GM23338 (cell line): ENCODE measurements at regions not wholly inside any gene's neighbourhood (a gene's known extent, or its start where the extent isn't known, plus 50 kb on each side); places are given as distances from the start of the nearest gene placed in this dataset.

Experiments
- ATAC-seq: fragments of 200-7000 bp; cut with Tn5 transposase; 3 replicates; pipeline ENCODE4 v1.9.1; 2020
- DNase-seq: peaks from one replicate; pipeline ENCODE4 v3.0.0-alpha.2; 2015; ENCODE audit warnings: low spot score
- H2AFZ ChIP-seq: fragments of 200-600 bp; sonication (generic); 2 replicates; pipeline ENCODE4 v1.8.0; 2016; ENCODE audit warnings: antibody characterized with exemption, mild to moderate bottlenecking, moderate library complexity
- H3F3A ChIP-seq: fragments of 200-600 bp; sonication (generic); replicated peaks from 2 replicates; pipeline ENCODE4 v1.8.0; 2017; ENCODE audit warnings: antibody characterized with exemption, mixed run types, low read depth
- H3K27ac ChIP-seq: fragments of 200-600 bp; sonication (generic); 2 replicates; pipeline ENCODE4 v1.6.1; 2016; ENCODE audit warnings: low read depth
- H3K27me3 ChIP-seq: fragments of 200-600 bp; sonication (generic); 2 replicates; pipeline ENCODE4 v1.8.0; 2016; ENCODE audit warnings: mild to moderate bottlenecking, mixed run types, moderate library complexity; ENCODE audit not compliant: insufficient read depth
- H3K36me3 ChIP-seq: fragments of 200-600 bp; sonication (generic); 2 replicates; pipeline ENCODE4 v1.8.0; 2016; ENCODE audit warnings: mild to moderate bottlenecking; ENCODE audit not compliant: insufficient read depth
- H3K4me1 ChIP-seq: fragments of 200-600 bp; sonication (generic); 2 replicates; pipeline ENCODE4 v1.8.0; 2016; ENCODE audit warnings: mild to moderate bottlenecking, moderate library complexity; ENCODE audit not compliant: insufficient read depth
- H3K4me2 ChIP-seq: fragments of 200-600 bp; sonication (generic); 2 replicates; pipeline ENCODE4 v1.7.1; 2017; ENCODE audit warnings: mixed run types
- H3K4me3 ChIP-seq: fragments of 200-600 bp; sonication (generic); 2 replicates; pipeline ENCODE4 v1.6.1; 2016; ENCODE audit warnings: mixed run types
- H3K79me2 ChIP-seq: fragments of 200-600 bp; sonication (generic); replicated peaks from 2 replicates; pipeline ENCODE4 v1.8.0; 2017; ENCODE audit warnings: mild to moderate bottlenecking; ENCODE audit not compliant: insufficient read depth
- H3K9me2 ChIP-seq: fragments of 200-600 bp; sonication (generic); 2 replicates; pipeline ENCODE4 v1.8.0; 2017; ENCODE audit not compliant: insufficient read depth
- H4K20me1 ChIP-seq: fragments of 200-600 bp; sonication (generic); replicated peaks from 2 replicates; pipeline ENCODE4 v1.8.0; 2017; ENCODE audit warnings: mild to moderate bottlenecking; ENCODE audit not compliant: insufficient read depth
- H3K27ac Mint-ChIP-seq: 2 replicates; pipeline ENCODE4 v1.8.0; 2020; ENCODE audit warnings: inconsistent platforms, mild to moderate bottlenecking, moderate library complexity, mixed read lengths
- H3K27me3 Mint-ChIP-seq: 3 replicates; pipeline ENCODE4 v1.8.0; 2022; ENCODE audit warnings: low read depth, mild to moderate bottlenecking, moderate library complexity, mixed read lengths, inconsistent platforms; ENCODE audit not compliant: insufficient read depth, poor library complexity
- H3K36me3 Mint-ChIP-seq: 3 replicates; pipeline ENCODE4 v1.8.0; 2021; ENCODE audit warnings: low read depth, mild to moderate bottlenecking, inconsistent platforms, moderate library complexity, mixed read lengths
- H3K4me1 Mint-ChIP-seq: 3 replicates; pipeline ENCODE4 v1.8.0; 2020; ENCODE audit warnings: mild to moderate bottlenecking, inconsistent platforms, mixed read lengths
- H3K4me3 Mint-ChIP-seq: 3 replicates; pipeline ENCODE4 v1.8.0; 2021; ENCODE audit warnings: moderate library complexity, mild to moderate bottlenecking, inconsistent platforms, mixed read lengths
- H3K9me3 Mint-ChIP-seq: 3 replicates; pipeline ENCODE4 v1.8.0; 2020; ENCODE audit warnings: moderate library complexity, mild to moderate bottlenecking, inconsistent platforms, mixed read lengths
- JUNB ChIP-seq: IDR thresholded peaks from one replicate; pipeline ENCODE4 v1.6.1; 2016; ENCODE audit warnings: antibody characterized with exemption; ENCODE audit not compliant: unreplicated experiment
- ZNF331 ChIP-seq: fragments of 250-450 bp; sonication (Bioruptor Pico); IDR thresholded peaks from 2 replicates; pipeline ENCODE4 v1.5.0; 2020; ENCODE audit warnings: low read depth, mild to moderate bottlenecking, moderate library complexity
- TF ChIP-seq, protein P1 (sequence below): IDR thresholded peaks from one replicate; pipeline ENCODE4 v1.6.1; 2018; ENCODE audit warnings: antibody characterized with exemption; ENCODE audit not compliant: unreplicated experiment
- TF ChIP-seq, protein P2 (sequence below), 2 experiments: fragments of 200-600 bp in 1 of 2; sonication (generic) in 1 of 2; conservative IDR thresholded peaks; 2 replicates each; pipeline versions ENCODE4 v1.5.1 to v1.6.1; 2016 to 2017; ENCODE audit warnings: antibody characterized with exemption in 2 of 2, low read depth in 2 of 2, mild to moderate bottlenecking in 2 of 2, moderate library complexity in 1 of 2
- TF ChIP-seq, protein P3 (sequence below): fragments of 250-450 bp; sonication (Bioruptor Pico); IDR thresholded peaks from 2 replicates; pipeline ENCODE4 v1.5.0; 2020; ENCODE audit warnings: mild to moderate bottlenecking, moderate library complexity

DNA sequence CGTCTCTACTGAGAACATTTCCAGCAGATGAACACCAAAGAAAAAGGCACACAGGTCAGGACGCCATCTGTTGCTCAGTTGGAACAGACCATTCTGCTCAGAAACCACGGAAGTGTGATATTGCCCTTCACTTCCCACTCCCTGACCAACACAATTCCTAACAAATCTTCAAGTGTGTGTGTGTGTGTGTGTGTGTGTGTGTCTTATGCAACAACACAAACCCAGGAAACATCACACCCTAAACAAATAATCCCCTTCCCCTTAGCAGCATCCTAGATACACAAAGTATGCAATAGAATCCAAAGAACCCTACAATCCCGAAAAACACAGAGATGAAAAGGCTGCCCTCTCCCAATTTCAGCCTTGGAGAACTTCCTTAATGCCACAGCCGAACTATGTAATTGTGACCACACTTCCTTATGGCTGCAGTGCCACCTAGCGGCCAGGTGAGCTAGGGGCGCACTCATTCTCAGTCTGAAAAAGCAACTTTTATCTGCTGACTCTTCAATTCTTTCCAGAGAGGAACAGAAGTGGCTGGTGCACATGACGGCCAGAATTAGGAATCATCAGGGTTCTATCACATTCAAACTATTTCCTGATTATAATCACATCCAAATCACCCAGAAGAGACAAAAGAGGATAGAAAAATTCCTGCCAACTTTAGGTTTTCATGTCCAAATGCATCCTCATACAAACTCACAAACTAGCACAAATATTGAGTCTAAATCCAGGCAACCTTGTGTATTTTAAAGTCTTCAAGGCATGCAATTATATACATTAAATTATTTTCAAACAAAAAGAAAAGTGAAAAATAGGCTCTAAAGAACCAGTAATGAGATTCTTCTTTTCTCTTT lies 164.9 kb downstream of the DHX15 start:
- H2AFZ ChIP-seq: no peak overlapping the region
- no peak overlapping the region for H3K27ac ChIP-seq
- H3K9me3 Mint-ChIP-seq: no peaks in the 10 kb centered on the region
- H4K20me1 ChIP-seq: no peaks in the 10 kb centered on the region
- H3K36me3 Mint-ChIP-seq: no peaks in the 10 kb centered on the region
- H3K9me2 ChIP-seq: peaks cover 6% of the 10 kb centered on the region
- no peaks in the 10 kb centered on the region for H3K4me1 ChIP-seq
- H3K36me3 ChIP-seq: no peaks in the 10 kb centered on the region
- H3K27me3 Mint-ChIP-seq: peaks cover 5% of the 10 kb centered on the region
- H3K79me2 ChIP-seq: no peaks in the 10 kb centered on the region
- H3K27me3 ChIP-seq: no peaks in the 10 kb centered on the region
- H3K4me3 ChIP-seq: no peak overlapping the region
- DNase-seq (peak; percentile 93), ATAC-seq (peak; percentile 99)
- peaks cover 5% of the 10 kb centered on the region; the same call in 2 of the 3 replicates for H3K4me1 Mint-ChIP-seq
- TF ChIP-seq, protein P1, sequence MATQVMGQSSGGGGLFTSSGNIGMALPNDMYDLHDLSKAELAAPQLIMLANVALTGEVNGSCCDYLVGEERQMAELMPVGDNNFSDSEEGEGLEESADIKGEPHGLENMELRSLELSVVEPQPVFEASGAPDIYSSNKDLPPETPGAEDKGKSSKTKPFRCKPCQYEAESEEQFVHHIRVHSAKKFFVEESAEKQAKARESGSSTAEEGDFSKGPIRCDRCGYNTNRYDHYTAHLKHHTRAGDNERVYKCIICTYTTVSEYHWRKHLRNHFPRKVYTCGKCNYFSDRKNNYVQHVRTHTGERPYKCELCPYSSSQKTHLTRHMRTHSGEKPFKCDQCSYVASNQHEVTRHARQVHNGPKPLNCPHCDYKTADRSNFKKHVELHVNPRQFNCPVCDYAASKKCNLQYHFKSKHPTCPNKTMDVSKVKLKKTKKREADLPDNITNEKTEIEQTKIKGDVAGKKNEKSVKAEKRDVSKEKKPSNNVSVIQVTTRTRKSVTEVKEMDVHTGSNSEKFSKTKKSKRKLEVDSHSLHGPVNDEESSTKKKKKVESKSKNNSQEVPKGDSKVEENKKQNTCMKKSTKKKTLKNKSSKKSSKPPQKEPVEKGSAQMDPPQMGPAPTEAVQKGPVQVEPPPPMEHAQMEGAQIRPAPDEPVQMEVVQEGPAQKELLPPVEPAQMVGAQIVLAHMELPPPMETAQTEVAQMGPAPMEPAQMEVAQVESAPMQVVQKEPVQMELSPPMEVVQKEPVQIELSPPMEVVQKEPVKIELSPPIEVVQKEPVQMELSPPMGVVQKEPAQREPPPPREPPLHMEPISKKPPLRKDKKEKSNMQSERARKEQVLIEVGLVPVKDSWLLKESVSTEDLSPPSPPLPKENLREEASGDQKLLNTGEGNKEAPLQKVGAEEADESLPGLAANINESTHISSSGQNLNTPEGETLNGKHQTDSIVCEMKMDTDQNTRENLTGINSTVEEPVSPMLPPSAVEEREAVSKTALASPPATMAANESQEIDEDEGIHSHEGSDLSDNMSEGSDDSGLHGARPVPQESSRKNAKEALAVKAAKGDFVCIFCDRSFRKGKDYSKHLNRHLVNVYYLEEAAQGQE: no peak
- TF ChIP-seq ZNF331 (CRISPR knock-in tag): no peak
- no peak for TF ChIP-seq JUNB
- TF ChIP-seq, protein P2, sequence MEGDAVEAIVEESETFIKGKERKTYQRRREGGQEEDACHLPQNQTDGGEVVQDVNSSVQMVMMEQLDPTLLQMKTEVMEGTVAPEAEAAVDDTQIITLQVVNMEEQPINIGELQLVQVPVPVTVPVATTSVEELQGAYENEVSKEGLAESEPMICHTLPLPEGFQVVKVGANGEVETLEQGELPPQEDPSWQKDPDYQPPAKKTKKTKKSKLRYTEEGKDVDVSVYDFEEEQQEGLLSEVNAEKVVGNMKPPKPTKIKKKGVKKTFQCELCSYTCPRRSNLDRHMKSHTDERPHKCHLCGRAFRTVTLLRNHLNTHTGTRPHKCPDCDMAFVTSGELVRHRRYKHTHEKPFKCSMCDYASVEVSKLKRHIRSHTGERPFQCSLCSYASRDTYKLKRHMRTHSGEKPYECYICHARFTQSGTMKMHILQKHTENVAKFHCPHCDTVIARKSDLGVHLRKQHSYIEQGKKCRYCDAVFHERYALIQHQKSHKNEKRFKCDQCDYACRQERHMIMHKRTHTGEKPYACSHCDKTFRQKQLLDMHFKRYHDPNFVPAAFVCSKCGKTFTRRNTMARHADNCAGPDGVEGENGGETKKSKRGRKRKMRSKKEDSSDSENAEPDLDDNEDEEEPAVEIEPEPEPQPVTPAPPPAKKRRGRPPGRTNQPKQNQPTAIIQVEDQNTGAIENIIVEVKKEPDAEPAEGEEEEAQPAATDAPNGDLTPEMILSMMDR (conservative IDR thresholded peaks at IDR 0.05; ENCODE audit: low read depth in 2 of 2): peak; percentile 99 to 100
- TF ChIP-seq, protein P3, sequence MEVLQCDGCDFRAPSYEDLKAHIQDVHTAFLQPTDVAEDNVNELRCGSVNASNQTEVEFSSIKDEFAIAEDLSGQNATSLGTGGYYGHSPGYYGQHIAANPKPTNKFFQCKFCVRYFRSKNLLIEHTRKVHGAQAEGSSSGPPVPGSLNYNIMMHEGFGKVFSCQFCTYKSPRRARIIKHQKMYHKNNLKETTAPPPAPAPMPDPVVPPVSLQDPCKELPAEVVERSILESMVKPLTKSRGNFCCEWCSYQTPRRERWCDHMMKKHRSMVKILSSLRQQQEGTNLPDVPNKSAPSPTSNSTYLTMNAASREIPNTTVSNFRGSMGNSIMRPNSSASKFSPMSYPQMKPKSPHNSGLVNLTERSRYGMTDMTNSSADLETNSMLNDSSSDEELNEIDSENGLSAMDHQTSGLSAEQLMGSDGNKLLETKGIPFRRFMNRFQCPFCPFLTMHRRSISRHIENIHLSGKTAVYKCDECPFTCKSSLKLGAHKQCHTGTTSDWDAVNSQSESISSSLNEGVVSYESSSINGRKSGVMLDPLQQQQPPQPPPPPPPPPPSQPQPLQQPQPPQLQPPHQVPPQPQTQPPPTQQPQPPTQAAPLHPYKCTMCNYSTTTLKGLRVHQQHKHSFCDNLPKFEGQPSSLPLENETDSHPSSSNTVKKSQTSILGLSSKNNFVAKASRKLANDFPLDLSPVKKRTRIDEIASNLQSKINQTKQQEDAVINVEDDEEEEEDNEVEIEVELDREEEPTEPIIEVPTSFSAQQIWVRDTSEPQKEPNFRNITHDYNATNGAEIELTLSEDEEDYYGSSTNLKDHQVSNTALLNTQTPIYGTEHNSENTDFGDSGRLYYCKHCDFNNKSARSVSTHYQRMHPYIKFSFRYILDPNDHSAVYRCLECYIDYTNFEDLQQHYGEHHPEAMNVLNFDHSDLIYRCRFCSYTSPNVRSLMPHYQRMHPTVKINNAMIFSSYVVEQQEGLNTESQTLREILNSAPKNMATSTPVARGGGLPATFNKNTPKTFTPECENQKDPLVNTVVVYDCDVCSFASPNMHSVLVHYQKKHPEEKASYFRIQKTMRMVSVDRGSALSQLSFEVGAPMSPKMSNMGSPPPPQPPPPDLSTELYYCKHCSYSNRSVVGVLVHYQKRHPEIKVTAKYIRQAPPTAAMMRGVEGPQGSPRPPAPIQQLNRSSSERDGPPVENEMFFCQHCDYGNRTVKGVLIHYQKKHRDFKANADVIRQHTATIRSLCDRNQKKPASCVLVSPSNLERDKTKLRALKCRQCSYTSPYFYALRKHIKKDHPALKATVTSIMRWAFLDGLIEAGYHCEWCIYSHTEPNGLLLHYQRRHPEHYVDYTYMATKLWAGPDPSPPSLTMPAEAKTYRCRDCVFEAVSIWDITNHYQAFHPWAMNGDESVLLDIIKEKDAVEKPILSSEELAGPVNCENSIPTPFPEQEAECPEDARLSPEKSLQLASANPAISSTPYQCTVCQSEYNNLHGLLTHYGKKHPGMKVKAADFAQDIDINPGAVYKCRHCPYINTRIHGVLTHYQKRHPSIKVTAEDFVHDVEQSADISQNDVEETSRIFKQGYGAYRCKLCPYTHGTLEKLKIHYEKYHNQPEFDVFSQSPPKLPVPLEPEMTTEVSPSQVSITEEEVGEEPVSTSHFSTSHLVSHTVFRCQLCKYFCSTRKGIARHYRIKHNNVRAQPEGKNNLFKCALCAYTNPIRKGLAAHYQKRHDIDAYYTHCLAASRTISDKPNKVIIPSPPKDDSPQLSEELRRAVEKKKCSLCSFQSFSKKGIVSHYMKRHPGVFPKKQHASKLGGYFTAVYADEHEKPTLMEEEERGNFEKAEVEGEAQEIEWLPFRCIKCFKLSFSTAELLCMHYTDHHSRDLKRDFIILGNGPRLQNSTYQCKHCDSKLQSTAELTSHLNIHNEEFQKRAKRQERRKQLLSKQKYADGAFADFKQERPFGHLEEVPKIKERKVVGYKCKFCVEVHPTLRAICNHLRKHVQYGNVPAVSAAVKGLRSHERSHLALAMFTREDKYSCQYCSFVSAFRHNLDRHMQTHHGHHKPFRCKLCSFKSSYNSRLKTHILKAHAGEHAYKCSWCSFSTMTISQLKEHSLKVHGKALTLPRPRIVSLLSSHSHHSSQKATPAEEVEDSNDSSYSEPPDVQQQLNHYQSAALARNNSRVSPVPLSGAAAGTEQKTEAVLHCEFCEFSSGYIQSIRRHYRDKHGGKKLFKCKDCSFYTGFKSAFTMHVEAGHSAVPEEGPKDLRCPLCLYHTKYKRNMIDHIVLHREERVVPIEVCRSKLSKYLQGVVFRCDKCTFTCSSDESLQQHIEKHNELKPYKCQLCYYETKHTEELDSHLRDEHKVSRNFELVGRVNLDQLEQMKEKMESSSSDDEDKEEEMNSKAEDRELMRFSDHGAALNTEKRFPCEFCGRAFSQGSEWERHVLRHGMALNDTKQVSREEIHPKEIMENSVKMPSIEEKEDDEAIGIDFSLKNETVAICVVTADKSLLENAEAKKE: no peak
- no peak overlapping the region for H3K4me3 Mint-ChIP-seq
- no peak overlapping the region for H3K4me2 ChIP-seq
- H3F3A ChIP-seq: no peaks in the 10 kb centered on the region
- H3K27ac Mint-ChIP-seq: peak overlapping the region; percentile 61; the same call in 1 of the 2 replicates
